Stomach (tissue), 4 donors: ENCODE measurements at regions not wholly inside any gene's neighbourhood (a gene's known extent, or its start where the extent isn't known, plus 50 kb on each side); places are given as distances from the start of the nearest gene placed in this dataset.
"Not testable (repeated sequence)": the region's sequence is repeated elsewhere in the genome, so short reads cannot be mapped to it uniquely, and the experiment has no call there.

Source experiments
- CTCF ChIP-seq, 7 experiments: fragments of 450-650 bp in 4 of 7; fragments of 200-600 bp in 3 of 7; sonication (generic) in 3 of 7; IDR thresholded peaks; one replicate each; pipeline ENCODE4 v1.5.1; 2016 to 2019; ENCODE audit warnings: antibody characterized with exemption in 7 of 7, control low read depth in 2 of 7, mild to moderate bottlenecking in 1 of 7
- EP300 ChIP-seq: sonication (generic); formaldehyde crosslinking; IDR thresholded peaks from one replicate; pipeline ENCODE4 v1.6.1; 2017; ENCODE audit warnings: antibody characterized with exemption
- POLR2A ChIP-seq, 4 donors: fragments of 450-650 bp; IDR thresholded peaks; one replicate each; pipeline ENCODE4 v1.6.1; 2016; ENCODE audit warnings: antibody characterized with exemption in 4 of 4, control low read depth in 2 of 4, mild to moderate bottlenecking in 1 of 4, moderate library complexity in 1 of 4
- POLR2AphosphoS5 ChIP-seq, 3 donors: sonication (generic); formaldehyde crosslinking; IDR thresholded peaks; one replicate each; pipeline ENCODE4 v1.6.1; 2016; ENCODE audit warnings: antibody characterized with exemption in 3 of 3

DNA sequence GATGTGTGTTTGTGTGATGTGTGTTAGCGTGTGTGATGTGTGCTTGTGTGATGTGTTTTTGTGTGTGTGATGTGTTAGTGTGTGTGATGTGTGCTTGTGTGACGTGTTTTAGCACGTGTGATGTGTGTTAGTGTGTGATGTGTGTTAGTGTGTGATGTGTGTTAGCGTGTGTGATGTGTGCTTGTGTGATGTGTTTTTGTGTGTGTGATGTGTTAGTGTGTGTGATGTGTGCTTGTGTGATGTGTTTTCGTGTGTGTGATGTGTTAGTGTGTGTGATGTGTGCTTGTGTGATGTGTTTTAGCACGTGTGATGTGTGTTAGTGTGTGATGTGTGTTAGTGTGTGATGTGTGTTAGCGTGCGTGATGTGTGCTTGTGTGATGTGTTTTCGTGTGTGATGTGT lies 69.0 kb upstream of the CFAP46 start:
- not testable (repeated sequence) for TF ChIP-seq CTCF (IDR thresholded peaks at IDR 0.05); POLR2AphosphoS5 (IDR thresholded peaks at IDR 0.05); EP300; POLR2A (IDR thresholded peaks at IDR 0.05)
